T-helper 2 cell treated with Interferon-gamma antibody and Interleukin-4, amounts not matched to agents 5 μg/mL and 100 μg/mL, for 36 hours (primary cell): ENCODE measurements at regions not wholly inside any gene's neighbourhood (a gene's known extent, or its start where the extent isn't known, plus 50 kb on each side); places are given as distances from the start of the nearest gene placed in this dataset.

ENCODE experiments used
- DNase-seq: peaks from one replicate; pipeline ENCODE4 v3.0.0; 2021; ENCODE audit warnings: low spot score
- H3K27ac Mint-ChIP-seq: one replicate; pipeline ENCODE4 v1.8.0; 2021; ENCODE audit warnings: mild to moderate bottlenecking, mixed read lengths
- H3K27me3 Mint-ChIP-seq: one replicate; pipeline ENCODE4 v1.8.0; 2021; ENCODE audit warnings: low read depth, mixed read lengths
- H3K36me3 Mint-ChIP-seq: one replicate; pipeline ENCODE4 v1.8.0; 2021; ENCODE audit warnings: low read depth, mixed read lengths
- H3K4me1 Mint-ChIP-seq: one replicate; pipeline ENCODE4 v1.8.0; 2021; ENCODE audit warnings: low read depth, mixed read lengths
- H3K4me3 Mint-ChIP-seq: one replicate; pipeline ENCODE4 v1.8.0; 2022; ENCODE audit warnings: mild to moderate bottlenecking, moderate library complexity, mixed read lengths
- H3K9me3 Mint-ChIP-seq: one replicate; pipeline ENCODE4 v1.8.0; 2021; ENCODE audit warnings: mixed read lengths

- H3K4me3 Mint-ChIP-seq: no peak overlapping the region
- no peak for DNase-seq
- H3K9me3 Mint-ChIP-seq: no peaks in the 10 kb centered on the region
- H3K27me3 Mint-ChIP-seq: no peaks in the 10 kb centered on the region
- no peaks in the 10 kb centered on the region for H3K36me3 Mint-ChIP-seq
- no peak overlapping the region for H3K27ac Mint-ChIP-seq
- H3K4me1 Mint-ChIP-seq: no peaks in the 10 kb centered on the region
Observed at GRCh38 chr5:14064841-14065240, 78.3 kb upstream of the TRIO start.

GRCh38 chr5:14063691-14064090, 79.5 kb upstream of the TRIO start:
- no peaks in the 10 kb centered on the region for H3K36me3 Mint-ChIP-seq
- H3K4me1 Mint-ChIP-seq: no peaks in the 10 kb centered on the region
- H3K27ac Mint-ChIP-seq: no peak overlapping the region
- H3K4me3 Mint-ChIP-seq: no peak overlapping the region
- no peaks in the 10 kb centered on the region for H3K9me3 Mint-ChIP-seq
- no peak for DNase-seq
- no peaks in the 10 kb centered on the region for H3K27me3 Mint-ChIP-seq

DNA sequence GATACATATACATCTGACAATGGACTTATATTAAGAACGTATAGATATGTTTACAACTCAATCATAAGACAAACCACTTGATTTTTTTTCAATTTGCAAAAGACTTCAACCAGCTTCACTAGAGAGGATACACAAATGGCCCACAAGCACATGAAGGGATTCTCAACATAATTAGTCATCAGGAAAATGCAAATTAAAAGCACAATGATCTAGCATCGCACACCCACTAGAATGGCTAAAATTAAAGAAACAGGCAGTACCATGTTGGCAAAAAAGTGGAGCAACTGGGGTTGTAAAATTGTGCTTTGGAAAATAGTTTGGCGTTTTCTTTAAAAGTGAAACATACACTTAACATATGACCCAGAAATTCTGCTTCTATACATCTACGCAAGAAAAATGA, 80.0 kb upstream of the TRIO start:
- Mint-ChIP-seq H3K4me1 (no peaks in the 10 kb centered on the region), H3K27ac (no peak overlapping the region), H3K4me3 (no peak overlapping the region), H3K9me3 (no peaks in the 10 kb centered on the region), H3K27me3 (no peaks in the 10 kb centered on the region), H3K36me3 (no peaks in the 10 kb centered on the region)
- DNase-seq: no peak

DNA sequence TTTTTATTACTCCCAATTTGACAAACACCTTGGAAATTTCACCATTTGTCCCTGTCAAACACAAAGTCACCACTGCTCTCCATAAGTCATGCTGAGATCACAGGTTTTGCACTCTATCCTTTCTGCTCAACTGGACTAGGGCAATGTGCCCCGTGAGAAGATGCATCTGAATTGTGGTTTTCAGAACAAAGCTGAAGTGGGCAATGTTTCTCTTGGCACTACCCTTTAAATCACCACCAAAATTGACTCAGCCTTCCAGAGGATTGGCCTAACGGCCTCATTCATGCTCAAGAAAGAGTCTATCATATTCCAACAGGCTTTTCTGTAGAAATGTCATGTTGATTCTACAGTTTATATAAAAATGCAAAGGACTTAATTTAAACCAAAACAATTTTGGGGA, 81.0 kb upstream of the TRIO start:
- Mint-ChIP-seq H3K27ac (no peak overlapping the region), H3K27me3 (no peaks in the 10 kb centered on the region), H3K4me3 (no peak overlapping the region), H3K9me3 (no peaks in the 10 kb centered on the region), H3K4me1 (no peaks in the 10 kb centered on the region), H3K36me3 (no peaks in the 10 kb centered on the region)
- DNase-seq: no peak

DNA sequence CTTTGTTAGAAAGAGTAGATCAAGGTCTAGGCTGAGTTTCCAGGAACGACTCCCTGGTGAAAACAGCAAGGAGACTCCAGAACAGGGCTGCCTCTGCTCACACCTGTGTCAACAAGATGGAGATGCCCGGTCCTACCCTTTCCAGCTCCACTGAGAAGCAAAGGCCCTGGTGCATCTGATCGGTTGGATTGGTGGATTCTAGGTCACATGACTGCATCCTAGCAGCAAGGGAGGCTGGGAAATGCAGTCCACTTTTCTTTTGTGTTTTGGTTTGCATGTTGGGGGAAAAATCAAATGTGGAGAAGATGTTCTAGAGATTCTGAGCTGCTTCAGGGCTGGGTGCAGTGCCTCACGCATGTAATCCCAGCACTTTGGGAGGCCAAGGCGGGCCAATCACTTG, 82.0 kb upstream of the TRIO start:
- Mint-ChIP-seq H3K4me3 (no peak overlapping the region), H3K27me3 (no peaks in the 10 kb centered on the region), H3K9me3 (no peaks in the 10 kb centered on the region), H3K4me1 (no peaks in the 10 kb centered on the region), H3K27ac (no peak overlapping the region), H3K36me3 (no peaks in the 10 kb centered on the region)
- no peak for DNase-seq

- H3K4me3 Mint-ChIP-seq: no peak overlapping the region
- no peaks in the 10 kb centered on the region for H3K4me1 Mint-ChIP-seq
- H3K36me3 Mint-ChIP-seq: no peaks in the 10 kb centered on the region
- H3K27me3 Mint-ChIP-seq: no peaks in the 10 kb centered on the region
- H3K9me3 Mint-ChIP-seq: no peaks in the 10 kb centered on the region
- no peak overlapping the region for H3K27ac Mint-ChIP-seq
- no peak for DNase-seq
Observed at GRCh38 chr5:14060218-14060617, 82.9 kb upstream of the TRIO start.

- no peaks in the 10 kb centered on the region for H3K4me1 Mint-ChIP-seq
- no peak overlapping the region for H3K4me3 Mint-ChIP-seq
- no peak for DNase-seq
- no peaks in the 10 kb centered on the region for H3K36me3 Mint-ChIP-seq
- no peaks in the 10 kb centered on the region for H3K9me3 Mint-ChIP-seq
- H3K27ac Mint-ChIP-seq: no peak overlapping the region
- H3K27me3 Mint-ChIP-seq: no peaks in the 10 kb centered on the region
Observed at GRCh38 chr5:14059810-14060209, 83.3 kb upstream of the TRIO start.

DNA sequence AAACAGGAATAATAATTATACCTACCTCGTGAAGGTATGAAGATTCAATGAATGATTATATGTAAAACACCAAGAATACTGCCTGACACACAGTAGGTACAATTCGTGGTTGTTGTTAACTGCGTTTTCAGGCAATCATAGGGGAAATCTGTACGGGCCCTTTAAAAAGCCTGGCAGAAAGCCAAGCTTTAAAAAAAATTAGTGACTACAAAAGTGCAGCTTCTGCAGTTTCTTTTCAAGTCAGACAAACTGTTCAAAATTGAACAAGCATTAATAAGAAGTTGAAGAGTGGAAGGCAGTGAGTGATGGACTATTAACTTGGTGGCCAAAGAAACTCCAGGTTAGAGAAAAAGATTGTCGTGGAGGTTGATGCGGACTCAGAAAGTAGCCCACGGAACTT, 85.9 kb upstream of the TRIO start:
- Mint-ChIP-seq H3K4me3 (no peak overlapping the region), H3K4me1 (no peaks in the 10 kb centered on the region), H3K9me3 (no peaks in the 10 kb centered on the region), H3K27me3 (no peaks in the 10 kb centered on the region), H3K27ac (no peak overlapping the region), H3K36me3 (no peaks in the 10 kb centered on the region)
- no peak for DNase-seq

GRCh38 chr5:14056039-14056438, 87.1 kb upstream of the TRIO start:
- no peaks in the 10 kb centered on the region for H3K27me3 Mint-ChIP-seq
- H3K36me3 Mint-ChIP-seq: no peaks in the 10 kb centered on the region
- H3K4me1 Mint-ChIP-seq: no peaks in the 10 kb centered on the region

GRCh38 chr5:14054965-14055963, 87.9 kb upstream of the TRIO start:
- Mint-ChIP-seq H3K36me3 (no peaks in the 10 kb centered on the region), H3K27ac (no peak overlapping the region), H3K9me3 (no peaks in the 10 kb centered on the region), H3K27me3 (no peaks in the 10 kb centered on the region), H3K4me1 (no peaks in the 10 kb centered on the region), H3K4me3 (no peak overlapping the region)
- no peak for DNase-seq

More at GRCh38 chr5:14056039-14056438, 87.1 kb upstream of the TRIO start:
- H3K4me3 Mint-ChIP-seq: no peak overlapping the region
- DNase-seq: no peak
- no peak overlapping the region for H3K27ac Mint-ChIP-seq
- no peaks in the 10 kb centered on the region for H3K9me3 Mint-ChIP-seq

- DNase-seq: no peak
- no peaks in the 10 kb centered on the region for H3K36me3 Mint-ChIP-seq
- H3K27ac Mint-ChIP-seq: no peak overlapping the region
- H3K9me3 Mint-ChIP-seq: no peaks in the 10 kb centered on the region
- H3K27me3 Mint-ChIP-seq: no peaks in the 10 kb centered on the region
- H3K4me3 Mint-ChIP-seq: no peak overlapping the region
- H3K4me1 Mint-ChIP-seq: no peaks in the 10 kb centered on the region
Observed at GRCh38 chr5:14054111-14054854, 88.9 kb upstream of the TRIO start.

GRCh38 chr5:14050821-14051220, 92.3 kb upstream of the TRIO start:
- DNase-seq: no peak
- no peaks in the 10 kb centered on the region for H3K36me3 Mint-ChIP-seq
- no peaks in the 10 kb centered on the region for H3K27me3 Mint-ChIP-seq
- H3K4me3 Mint-ChIP-seq: no peak overlapping the region
- no peak overlapping the region for H3K27ac Mint-ChIP-seq
- no peaks in the 10 kb centered on the region for H3K4me1 Mint-ChIP-seq
- no peaks in the 10 kb centered on the region for H3K9me3 Mint-ChIP-seq

GRCh38 chr5:14048434-14048833, 94.7 kb upstream of the TRIO start:
- no peak for DNase-seq
- Mint-ChIP-seq H3K4me1 (no peaks in the 10 kb centered on the region), H3K4me3 (no peak overlapping the region), H3K27me3 (no peaks in the 10 kb centered on the region), H3K9me3 (no peaks in the 10 kb centered on the region), H3K27ac (no peak overlapping the region), H3K36me3 (no peaks in the 10 kb centered on the region)

- Mint-ChIP-seq H3K9me3 (no peaks in the 10 kb centered on the region), H3K4me3 (no peak overlapping the region), H3K27ac (no peak overlapping the region), H3K4me1 (no peaks in the 10 kb centered on the region), H3K36me3 (no peaks in the 10 kb centered on the region), H3K27me3 (no peaks in the 10 kb centered on the region)
- DNase-seq: no peak
Observed at GRCh38 chr5:14041528-14042192, 97.2 kb upstream of the DNAH5 start.
